CD4-positive, alpha-beta T cell treated with Interleukin-17A for 4 hours (primary cell): ENCODE measurements at regions not wholly inside any gene's neighbourhood (a gene's known extent, or its start where the extent isn't known, plus 50 kb on each side); places are given as distances from the start of the nearest gene placed in this dataset.
"Not testable (repeated sequence)": the region's sequence is repeated elsewhere in the genome, so short reads cannot be mapped to it uniquely, and the experiment has no call there.

Experiments
- DNase-seq: peaks from one replicate; pipeline ENCODE4 v3.0.0-alpha.2; 2020; ENCODE audit warnings: mixed read lengths

- DNase-seq = no peak
These were observed 188.9 kb downstream of the SIPA1L2 start for GRCh38 chr1:232441036-232441411.

GRCh38 chr1:232440325-232441035 lies 189.5 kb downstream of the SIPA1L2 start:
- DNase-seq = no peak

GRCh38 chr1:232439011-232439410 lies 190.9 kb downstream of the SIPA1L2 start:
- no peak for DNase-seq

- DNase-seq = no peak
These were observed 191.5 kb downstream of the SIPA1L2 start for GRCh38 chr1:232438476-232438875.

GRCh38 chr1:232437510-232437909 lies 192.4 kb downstream of the SIPA1L2 start:
- no peak for DNase-seq

- DNase-seq = no peak
These were observed 194.2 kb downstream of the SIPA1L2 start for GRCh38 chr1:232435729-232436128.

GRCh38 chr1:232432313-232432712 lies 197.6 kb downstream of the SIPA1L2 start:
- no peak for DNase-seq

- DNase-seq = no peak
These were observed 198.2 kb downstream of the SIPA1L2 start for GRCh38 chr1:232431748-232432147.

- DNase-seq = no peak
These were observed 198.6 kb downstream of the SIPA1L2 start for GRCh38 chr1:232431326-232431725.

- no peak for DNase-seq
These were observed 199.5 kb downstream of the SIPA1L2 start for GRCh38 chr1:232430467-232430866.

- no peak for DNase-seq
These were observed 201.0 kb downstream of the SIPA1L2 start for GRCh38 chr1:232428786-232429530.

- DNase-seq = no peak
These were observed 201.8 kb downstream of the SIPA1L2 start for GRCh38 chr1:232428036-232428645.

GRCh38 chr1:232426801-232427200 lies 203.1 kb downstream of the SIPA1L2 start:
- no peak for DNase-seq

- no peak for DNase-seq
These were observed 204.5 kb downstream of the SIPA1L2 start for GRCh38 chr1:232425421-232425820.

- no peak for DNase-seq
These were observed 206.3 kb downstream of the SIPA1L2 start for GRCh38 chr1:232423591-232423990.

- no peak for DNase-seq
These were observed 207.0 kb downstream of the SIPA1L2 start for GRCh38 chr1:232422898-232423297.

- DNase-seq = no peak
These were observed 207.8 kb downstream of the SIPA1L2 start for GRCh38 chr1:232422098-232422497.

GRCh38 chr1:232421143-232421796 lies 208.7 kb downstream of the SIPA1L2 start:
- DNase-seq = no peak

GRCh38 chr1:232417636-232418248 lies 212.2 kb downstream of the SIPA1L2 start:
- DNase-seq = no peak

GRCh38 chr1:232416026-232416568 lies 213.8 kb downstream of the SIPA1L2 start:
- DNase-seq = no peak

GRCh38 chr1:232415481-232415880 lies 214.5 kb downstream of the SIPA1L2 start:
- not testable (repeated sequence) for DNase-seq

- no peak for DNase-seq
These were observed 215.8 kb downstream of the SIPA1L2 start for GRCh38 chr1:232414100-232414499.

GRCh38 chr1:232413674-232414073 lies 216.3 kb downstream of the SIPA1L2 start:
- no peak for DNase-seq
